GM12891 (cell line): ENCODE measurements at regions not wholly inside any gene's neighbourhood (a gene's known extent, or its start where the extent isn't known, plus 50 kb on each side); places are given as distances from the start of the nearest gene placed in this dataset.

Source experiments
- DNase-seq: peaks from one replicate; pipeline ENCODE4 v3.0.0; 2011; ENCODE audit warnings: low spot score; ENCODE audit not compliant: insufficient read length
- FAIRE-seq: peaks from 2 replicates; lab custom pipeline; 2011; peaks lifted over from hg19 to GRCh38; lab: Jason Lieb, UNC
- PAX5 ChIP-seq: IDR thresholded peaks from 2 replicates; pipeline ENCODE4 v1.6.1; 2011; ENCODE audit warnings: low read length, moderate library complexity, mild to moderate bottlenecking; ENCODE audit not compliant: insufficient read depth, severe bottlenecking
- POLR2A ChIP-seq: IDR thresholded peaks from 2 replicates; pipeline ENCODE4 v1.6.1; 2011; ENCODE audit warnings: low read depth, low read length, control low read depth
- POLR2AphosphoS5 ChIP-seq: IDR thresholded peaks from 2 replicates; pipeline ENCODE4 v1.6.1; 2011; ENCODE audit warnings: low read depth, low read length, control low read depth
- POU2F2 ChIP-seq: IDR thresholded peaks from 2 replicates; pipeline ENCODE4 v1.6.1; 2011; ENCODE audit warnings: low read depth, mild to moderate bottlenecking, control low read depth, low read length, moderate library complexity
- SPI1 ChIP-seq: IDR thresholded peaks from 2 replicates; pipeline ENCODE4 v1.6.1; 2011; ENCODE audit warnings: low read depth, low read length, control low read depth
- TAF1 ChIP-seq: IDR thresholded peaks from 2 replicates; pipeline ENCODE4 v1.6.1; 2011; ENCODE audit warnings: low read depth, low read length, control low read depth

- TF ChIP-seq POU2F2 (no peak), TAF1 (no peak), POLR2A (no peak), POLR2AphosphoS5 (no peak), PAX5 (no peak), SPI1 (no peak)
- FAIRE-seq: no peak
- DNase-seq: no peak
Observed at GRCh38 chr7:13834328-13834761, 155.1 kb downstream of the ETV1 start.

GRCh38 chr7:13835442-13835841 lies 154.0 kb downstream of the ETV1 start:
- DNase-seq (no peak), FAIRE-seq (no peak)
- no peak for TF ChIP-seq POU2F2
- no peak for TF ChIP-seq POLR2A
- TF ChIP-seq TAF1: no peak
- no peak for TF ChIP-seq POLR2AphosphoS5
- TF ChIP-seq SPI1: no peak
- TF ChIP-seq PAX5: no peak

GRCh38 chr7:13839063-13839462 lies 150.4 kb downstream of the ETV1 start:
- no peak for FAIRE-seq
- DNase-seq: no peak
- TF ChIP-seq POLR2A: no peak
- no peak for TF ChIP-seq SPI1
- TF ChIP-seq POU2F2: no peak
- TF ChIP-seq POLR2AphosphoS5: no peak
- TF ChIP-seq PAX5: no peak
- TF ChIP-seq TAF1: no peak
